IMR-90 (cell line): ENCODE measurements at regions not wholly inside any gene's neighbourhood (a gene's known extent, or its start where the extent isn't known, plus 50 kb on each side); places are given as distances from the start of the nearest gene placed in this dataset.

Source experiments
- CEBPB ChIP-seq: IDR thresholded peaks from 2 replicates; pipeline ENCODE4 v1.6.1; 2012; ENCODE audit warnings: low read depth, low read length, improper control_type of control experiment
- CHD1 ChIP-seq: IDR thresholded peaks from 2 replicates; pipeline ENCODE4 v1.6.1; 2012; ENCODE audit warnings: low read depth, low read length, improper control_type of control experiment
- ELK1 ChIP-seq: fragments of 150-350 bp; IDR thresholded peaks from 2 replicates; pipeline ENCODE4 v1.6.1; 2016; ENCODE audit warnings: low read depth, mild to moderate bottlenecking, low read length, moderate library complexity, borderline replicate concordance
- FOS ChIP-seq: fragments of 150-350 bp; IDR thresholded peaks from 2 replicates; pipeline ENCODE4 v1.6.1; 2016; ENCODE audit warnings: low read depth, low read length
- MAFK ChIP-seq: IDR thresholded peaks from 2 replicates; pipeline ENCODE4 v1.6.1; 2012; ENCODE audit warnings: low read depth, low read length, improper control_type of control experiment
- POLR2A ChIP-seq: IDR thresholded peaks from 2 replicates; pipeline ENCODE4 v1.6.1; 2012; ENCODE audit warnings: mild to moderate bottlenecking, low read depth, low read length
- RFX5 ChIP-seq: IDR thresholded peaks from 2 replicates; pipeline ENCODE4 v1.8.0; 2012; ENCODE audit warnings: low read depth, mild to moderate bottlenecking, low read length, moderate library complexity
- SMC3 ChIP-seq: fragments of 150-350 bp; IDR thresholded peaks from 2 replicates; pipeline ENCODE4 v1.6.1; 2016; ENCODE audit warnings: low read depth, mild to moderate bottlenecking, antibody characterized with exemption, low read length, moderate library complexity
- TF ChIP-seq, protein P1 (sequence below): conservative IDR thresholded peaks from 2 replicates; pipeline ENCODE4 v1.5.1; 2012; ENCODE audit warnings: mild to moderate bottlenecking, low read depth, low read length, improper control_type of control experiment
- TF ChIP-seq, protein P2 (sequence below): fragments of 150-350 bp; IDR thresholded peaks from 2 replicates; pipeline ENCODE4 v1.6.1; 2017; ENCODE audit warnings: mild to moderate bottlenecking, antibody characterized with exemption, low read length, low read depth

GRCh38 chr18:44516450-44516849 lies 164.2 kb upstream of the SETBP1 start:
- TF ChIP-seq, protein P1, sequence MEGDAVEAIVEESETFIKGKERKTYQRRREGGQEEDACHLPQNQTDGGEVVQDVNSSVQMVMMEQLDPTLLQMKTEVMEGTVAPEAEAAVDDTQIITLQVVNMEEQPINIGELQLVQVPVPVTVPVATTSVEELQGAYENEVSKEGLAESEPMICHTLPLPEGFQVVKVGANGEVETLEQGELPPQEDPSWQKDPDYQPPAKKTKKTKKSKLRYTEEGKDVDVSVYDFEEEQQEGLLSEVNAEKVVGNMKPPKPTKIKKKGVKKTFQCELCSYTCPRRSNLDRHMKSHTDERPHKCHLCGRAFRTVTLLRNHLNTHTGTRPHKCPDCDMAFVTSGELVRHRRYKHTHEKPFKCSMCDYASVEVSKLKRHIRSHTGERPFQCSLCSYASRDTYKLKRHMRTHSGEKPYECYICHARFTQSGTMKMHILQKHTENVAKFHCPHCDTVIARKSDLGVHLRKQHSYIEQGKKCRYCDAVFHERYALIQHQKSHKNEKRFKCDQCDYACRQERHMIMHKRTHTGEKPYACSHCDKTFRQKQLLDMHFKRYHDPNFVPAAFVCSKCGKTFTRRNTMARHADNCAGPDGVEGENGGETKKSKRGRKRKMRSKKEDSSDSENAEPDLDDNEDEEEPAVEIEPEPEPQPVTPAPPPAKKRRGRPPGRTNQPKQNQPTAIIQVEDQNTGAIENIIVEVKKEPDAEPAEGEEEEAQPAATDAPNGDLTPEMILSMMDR = no peak
- TF ChIP-seq MAFK (no peak), POLR2A (no peak), CEBPB (no peak), RFX5 (no peak), CHD1 (no peak), SMC3 (no peak), ELK1 (no peak), FOS (no peak)
- TF ChIP-seq, protein P2, sequence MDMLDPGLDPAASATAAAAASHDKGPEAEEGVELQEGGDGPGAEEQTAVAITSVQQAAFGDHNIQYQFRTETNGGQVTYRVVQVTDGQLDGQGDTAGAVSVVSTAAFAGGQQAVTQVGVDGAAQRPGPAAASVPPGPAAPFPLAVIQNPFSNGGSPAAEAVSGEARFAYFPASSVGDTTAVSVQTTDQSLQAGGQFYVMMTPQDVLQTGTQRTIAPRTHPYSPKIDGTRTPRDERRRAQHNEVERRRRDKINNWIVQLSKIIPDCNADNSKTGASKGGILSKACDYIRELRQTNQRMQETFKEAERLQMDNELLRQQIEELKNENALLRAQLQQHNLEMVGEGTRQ = no peak
